ENCODE measurements at regions not wholly inside any gene's neighbourhood (a gene's known extent, or its start where the extent isn't known, plus 50 kb on each side); places are given as distances from the start of the nearest gene placed in this dataset.

- no peak for TF ChIP-seq CTCF (IDR thresholded peaks at IDR 0.05)
- TF ChIP-seq REST (IDR thresholded peaks at IDR 0.05; ENCODE audit: insufficient read depth in 1 of 2, low read depth in 2 of 2, low read length in 1 of 2), result no peak
- TF ChIP-seq SIN3A (IDR thresholded peaks at IDR 0.05; ENCODE audit: borderline replicate concordance, insufficient read depth, low read depth, low read length), result no peak
- TF ChIP-seq POLR2AphosphoS5 (IDR thresholded peaks at IDR 0.05; ENCODE audit: low read depth, low read length), result no peak
Measured at GRCh38 chr9:115790520-115790919, 363.1 kb upstream of the PAPPA start.
